ENCODE measurements at regions not wholly inside any gene's neighbourhood (a gene's known extent, or its start where the extent isn't known, plus 50 kb on each side); places are given as distances from the start of the nearest gene placed in this dataset.

DNA sequence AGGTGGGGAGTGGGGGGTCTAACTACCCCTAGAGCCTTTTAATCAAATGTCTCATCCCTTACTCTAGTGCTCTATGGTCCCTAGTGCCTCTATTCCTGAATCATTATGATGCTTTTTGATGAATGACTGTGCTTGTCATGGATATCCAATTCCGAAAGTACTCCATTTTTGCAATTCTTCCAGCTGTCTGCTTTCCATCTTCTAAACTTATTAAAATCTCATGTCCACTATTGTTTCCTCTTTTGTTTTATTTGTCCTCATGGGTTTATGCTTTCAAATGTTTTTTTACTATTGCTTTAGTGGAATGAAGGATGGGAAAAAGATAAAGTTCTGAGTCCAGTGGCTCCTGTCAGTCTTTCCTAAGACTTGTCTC is 77.2 kb upstream of the KCNMB2 start:
- TF ChIP-seq, protein P1, sequence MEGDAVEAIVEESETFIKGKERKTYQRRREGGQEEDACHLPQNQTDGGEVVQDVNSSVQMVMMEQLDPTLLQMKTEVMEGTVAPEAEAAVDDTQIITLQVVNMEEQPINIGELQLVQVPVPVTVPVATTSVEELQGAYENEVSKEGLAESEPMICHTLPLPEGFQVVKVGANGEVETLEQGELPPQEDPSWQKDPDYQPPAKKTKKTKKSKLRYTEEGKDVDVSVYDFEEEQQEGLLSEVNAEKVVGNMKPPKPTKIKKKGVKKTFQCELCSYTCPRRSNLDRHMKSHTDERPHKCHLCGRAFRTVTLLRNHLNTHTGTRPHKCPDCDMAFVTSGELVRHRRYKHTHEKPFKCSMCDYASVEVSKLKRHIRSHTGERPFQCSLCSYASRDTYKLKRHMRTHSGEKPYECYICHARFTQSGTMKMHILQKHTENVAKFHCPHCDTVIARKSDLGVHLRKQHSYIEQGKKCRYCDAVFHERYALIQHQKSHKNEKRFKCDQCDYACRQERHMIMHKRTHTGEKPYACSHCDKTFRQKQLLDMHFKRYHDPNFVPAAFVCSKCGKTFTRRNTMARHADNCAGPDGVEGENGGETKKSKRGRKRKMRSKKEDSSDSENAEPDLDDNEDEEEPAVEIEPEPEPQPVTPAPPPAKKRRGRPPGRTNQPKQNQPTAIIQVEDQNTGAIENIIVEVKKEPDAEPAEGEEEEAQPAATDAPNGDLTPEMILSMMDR (IDR thresholded peaks at IDR 0.05) = no peak
- TF ChIP-seq, protein P2, sequence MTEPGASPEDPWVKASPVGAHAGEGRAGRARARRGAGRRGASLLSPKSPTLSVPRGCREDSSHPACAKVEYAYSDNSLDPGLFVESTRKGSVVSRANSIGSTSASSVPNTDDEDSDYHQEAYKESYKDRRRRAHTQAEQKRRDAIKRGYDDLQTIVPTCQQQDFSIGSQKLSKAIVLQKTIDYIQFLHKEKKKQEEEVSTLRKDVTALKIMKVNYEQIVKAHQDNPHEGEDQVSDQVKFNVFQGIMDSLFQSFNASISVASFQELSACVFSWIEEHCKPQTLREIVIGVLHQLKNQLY (CRISPR knock-in tag; IDR thresholded peaks at IDR 0.05) = no peak
